H9 (cell line): ENCODE measurements at regions not wholly inside any gene's neighbourhood (a gene's known extent, or its start where the extent isn't known, plus 50 kb on each side); places are given as distances from the start of the nearest gene placed in this dataset.

Experiments used
- DNase-seq: peaks from one replicate; pipeline ENCODE4 v3.0.0-alpha.2; 2017
- H2AFZ ChIP-seq: one replicate; pipeline ENCODE4 v1.6.1; 2013; ENCODE audit warnings: mild to moderate bottlenecking, low read length, control low read depth, moderate library complexity
- H2AK5ac ChIP-seq: 2 replicates; pipeline ENCODE4 v1.6.1; 2013; ENCODE audit warnings: low read length, control low read depth, mixed read lengths; ENCODE audit not compliant: insufficient read length
- H2BK120ac ChIP-seq: one replicate; pipeline ENCODE4 v1.6.1; 2013; ENCODE audit warnings: low read depth, mild to moderate bottlenecking, low read length, control low read depth, inconsistent platforms; ENCODE audit not compliant: poor library complexity, severe bottlenecking
- H2BK12ac ChIP-seq: 2 replicates; pipeline ENCODE4 v1.6.1; 2013; ENCODE audit warnings: low read length, control low read depth, mixed read lengths, low read depth; ENCODE audit not compliant: insufficient read length
- H2BK15ac ChIP-seq: 2 replicates; pipeline ENCODE4 v1.6.1; 2013; ENCODE audit warnings: low read depth, low read length, control low read depth
- H2BK20ac ChIP-seq: one replicate; pipeline ENCODE4 v1.6.1; 2013; ENCODE audit warnings: low read depth, mild to moderate bottlenecking, low read length, control low read depth, inconsistent platforms; ENCODE audit not compliant: poor library complexity, severe bottlenecking
- H2BK5ac ChIP-seq: 2 replicates; pipeline ENCODE4 v1.6.1; 2013; ENCODE audit warnings: low read length, control low read depth, mixed read lengths; ENCODE audit not compliant: insufficient read length
- H3K14ac ChIP-seq: 2 replicates; pipeline ENCODE4 v1.6.1; 2013; ENCODE audit warnings: low read length, control low read depth; ENCODE audit not compliant: insufficient read depth
- H3K18ac ChIP-seq: 2 replicates; pipeline ENCODE4 v1.6.1; 2013; ENCODE audit warnings: low read depth, mild to moderate bottlenecking, mixed read lengths, low read length, control low read depth; ENCODE audit not compliant: insufficient read length
- H3K23ac ChIP-seq: 2 replicates; pipeline ENCODE4 v1.6.1; 2013; ENCODE audit warnings: low read length, control low read depth, mixed read lengths, low read depth; ENCODE audit not compliant: insufficient read length
- H3K23me2 ChIP-seq: 2 replicates; pipeline ENCODE4 v1.6.1; 2013; ENCODE audit warnings: low read depth, mild to moderate bottlenecking, mixed read lengths, low read length, control low read depth; ENCODE audit not compliant: insufficient read length, poor library complexity, severe bottlenecking
- H3K27ac ChIP-seq: 2 replicates; pipeline ENCODE4 v1.5.1; 2013; ENCODE audit warnings: low read length, control low read depth, mixed read lengths, low read depth; ENCODE audit not compliant: insufficient read length
- H3K27me3 ChIP-seq: 2 replicates; pipeline ENCODE4 v1.6.1; 2013; ENCODE audit warnings: low read length, control low read depth, inconsistent platforms; ENCODE audit not compliant: insufficient read depth
- H3K4ac ChIP-seq: 2 replicates; pipeline ENCODE4 v1.6.1; 2013; ENCODE audit warnings: low read depth, mild to moderate bottlenecking, control low read depth, inconsistent platforms, low read length, moderate library complexity
- H3K4me1 ChIP-seq: 2 replicates; pipeline ENCODE4 v1.6.1; 2013; ENCODE audit warnings: low read length, control low read depth, inconsistent platforms; ENCODE audit not compliant: insufficient read depth
- H3K4me2 ChIP-seq: 2 replicates; pipeline ENCODE4 v1.6.1; 2013; ENCODE audit warnings: low read length, control low read depth, mixed read lengths; ENCODE audit not compliant: insufficient read length, insufficient read depth
- H3K56ac ChIP-seq: 2 replicates; pipeline ENCODE4 v1.6.1; 2013; ENCODE audit warnings: low read depth, mild to moderate bottlenecking, mixed read lengths, low read length, control low read depth; ENCODE audit not compliant: insufficient read length
- H3K79me1 ChIP-seq: 2 replicates; pipeline ENCODE4 v1.6.1; 2013; ENCODE audit warnings: low read depth, mild to moderate bottlenecking, moderate library complexity, low read length, control low read depth, inconsistent platforms; ENCODE audit not compliant: insufficient read depth, poor library complexity, severe bottlenecking
- H3K79me2 ChIP-seq: 2 replicates; pipeline ENCODE4 v1.6.1; 2013; ENCODE audit warnings: low read length, control low read depth, inconsistent platforms; ENCODE audit not compliant: insufficient read depth
- H3K9ac ChIP-seq: 2 replicates; pipeline ENCODE4 v1.6.1; 2013; ENCODE audit warnings: low read length, control low read depth, mixed read lengths; ENCODE audit not compliant: insufficient read length; ENCODE audit errors: extremely low read depth
- H3K9me3 ChIP-seq: one replicate; pipeline ENCODE4 v1.6.1; 2013; ENCODE audit warnings: low read depth, low read length, inconsistent platforms; ENCODE audit not compliant: control insufficient read depth
- H3T11ph ChIP-seq: one replicate; pipeline ENCODE4 v1.6.1; 2013; ENCODE audit warnings: mild to moderate bottlenecking, low read length, control low read depth, inconsistent platforms
- H4K20me1 ChIP-seq: one replicate; pipeline ENCODE4 v1.6.1; 2013; ENCODE audit not compliant: control insufficient read depth, insufficient read length, insufficient read depth
- H4K5ac ChIP-seq: 2 replicates; pipeline ENCODE4 v1.6.1; 2013; ENCODE audit warnings: low read depth, mild to moderate bottlenecking, mixed read lengths, low read length, control low read depth; ENCODE audit not compliant: insufficient read length
- H4K8ac ChIP-seq: replicated peaks from 2 replicates; pipeline ENCODE4 v1.6.1; 2013; ENCODE audit warnings: low read length, control low read depth, mixed read lengths, low read depth; ENCODE audit not compliant: insufficient read length
- H4K91ac ChIP-seq: 2 replicates; pipeline ENCODE4 v1.6.1; 2013; ENCODE audit warnings: low read depth, mild to moderate bottlenecking, moderate library complexity, mixed read lengths, low read length, control low read depth; ENCODE audit not compliant: insufficient read length
- H3K27ac Mint-ChIP-seq, 3 experiments: 2 replicates in 2 of 3; 3 replicates in 1 of 3; pipeline ENCODE4 v1.8.0; 2020 to 2021; ENCODE audit warnings: mixed read lengths in 3 of 3, mild to moderate bottlenecking in 1 of 3, moderate library complexity in 1 of 3
- H3K27me3 Mint-ChIP-seq: 2 replicates; pipeline ENCODE4 v1.8.0; 2021; ENCODE audit warnings: low read depth, mild to moderate bottlenecking, moderate library complexity, mixed read lengths
- H3K36me3 Mint-ChIP-seq, 3 experiments: 2 replicates in 2 of 3; 3 replicates in 1 of 3; pipeline ENCODE4 v1.8.0; 2020 to 2021; ENCODE audit warnings: low read depth in 3 of 3, mixed read lengths in 3 of 3; ENCODE audit not compliant: insufficient read depth in 1 of 3
- H3K4me1 Mint-ChIP-seq, 2 experiments: 2 replicates each; pipeline ENCODE4 v1.8.0; 2020; ENCODE audit warnings: mixed read lengths in 2 of 2
- H3K4me3 Mint-ChIP-seq, 2 experiments: 2 replicates in 1 of 2; 3 replicates in 1 of 2; pipeline ENCODE4 v1.8.0; 2020 to 2021; ENCODE audit warnings: mild to moderate bottlenecking in 2 of 2, mixed read lengths in 2 of 2, moderate library complexity in 1 of 2
- H3K9me3 Mint-ChIP-seq, 2 experiments: 2 replicates in 1 of 2; 3 replicates in 1 of 2; pipeline ENCODE4 v1.8.0; 2020; ENCODE audit warnings: mild to moderate bottlenecking in 2 of 2, mixed read lengths in 2 of 2, moderate library complexity in 1 of 2
- CTCF ChIP-seq: fragments of 200-600 bp; sonication (generic); conservative IDR thresholded peaks from 3 replicates; pipeline ENCODE4 v1.8.0; 2021; ENCODE audit warnings: antibody characterized with exemption, mild to moderate bottlenecking
- WGBS: extraction: QIAGEN DNeasy Blood & Tissue Kit; methylation state at CpG from one replicate; pipeline ENCODE4 v1.1.7; 2013; ENCODE audit warnings: missing lambda C conversion rate, low lambda C conversion rate, mixed read lengths; ENCODE audit not compliant: insufficient read length; ENCODE audit errors: extremely low coverage; 5-methylcytosine and 5-hydroxymethylcytosine counted together

DNA sequence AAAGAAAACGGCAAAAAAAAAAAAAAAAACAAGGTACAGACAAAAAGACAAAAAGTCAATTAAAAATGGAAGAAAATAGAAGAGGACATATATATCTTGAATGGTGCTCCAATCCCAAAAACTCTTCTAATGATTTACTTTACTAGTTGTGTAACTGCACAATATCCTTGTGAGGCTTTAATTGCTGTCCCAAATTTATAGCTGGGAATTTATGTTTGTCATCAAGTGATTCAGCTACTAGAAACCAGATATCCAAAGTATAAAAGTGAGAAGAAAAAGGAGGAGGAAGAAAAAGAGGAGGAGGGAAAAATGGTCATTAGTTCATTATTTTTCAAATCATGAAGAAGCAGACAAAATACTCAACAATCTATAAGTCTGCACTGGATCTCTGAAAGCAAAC is 150.8 kb upstream of the ARPP21 start:
- Mint-ChIP-seq H3K27ac (no peak overlapping the region), H3K9me3 (no peaks in the 10 kb centered on the region)
- no CpG with 5 or more reads among the region's 1 CpG for WGBS

More for the DNA sequence above, 150.8 kb upstream of the ARPP21 start:
- Histone ChIP-seq H3K23ac (no peak overlapping the region), H3K27me3 (no peaks in the 10 kb centered on the region), H2AFZ (no peak overlapping the region), H3K9me3 (no peaks in the 10 kb centered on the region), H3K79me1 (no peaks in the 10 kb centered on the region), H4K5ac (no peak overlapping the region), H2BK15ac (no peak overlapping the region), H4K20me1 (no peaks in the 10 kb centered on the region), H3K4me1 (no peaks in the 10 kb centered on the region), H2BK20ac (no peak overlapping the region), H4K91ac (no peak overlapping the region), H3K56ac (no peak overlapping the region), H3K4me2 (no peak overlapping the region), H3K27ac (no peak overlapping the region), H3K9ac (no peak overlapping the region), H2AK5ac (no peak overlapping the region), H2BK5ac (no peak overlapping the region), H2BK120ac (no peak overlapping the region), H3K4ac (no peak overlapping the region), H3K23me2 (no peaks in the 10 kb centered on the region), H3K14ac (no peak overlapping the region), H3K18ac (no peak overlapping the region), H4K8ac (no peak overlapping the region), H2BK12ac (no peak overlapping the region), H3K79me2 (no peaks in the 10 kb centered on the region), H3T11ph (no peak overlapping the region)
- TF ChIP-seq CTCF = no peak
- Mint-ChIP-seq H3K4me3 (no peak overlapping the region), H3K27me3 (no peaks in the 10 kb centered on the region), H3K4me1 (peaks cover 15 to 23% of the 10 kb centered on the region in 2 experiments), H3K36me3 (no peaks in the 10 kb centered on the region)
- no peak for DNase-seq
